ENCODE measurements at regions not wholly inside any gene's neighbourhood (a gene's known extent, or its start where the extent isn't known, plus 50 kb on each side); places are given as distances from the start of the nearest gene placed in this dataset.

GRCh38 chr5:165134155-165134554 lies 1628.7 kb downstream of the MAT2B start:
- TF ChIP-seq POLR2AphosphoS5 (IDR thresholded peaks at IDR 0.05; ENCODE audit: low read length) (no peak), ZBED1 (IDR thresholded peaks at IDR 0.05; ENCODE audit: borderline replicate concordance) (no peak), TAF1 (IDR thresholded peaks at IDR 0.05; ENCODE audit: borderline replicate concordance, low read depth, low read length) (no peak), CTCF (IDR thresholded peaks at IDR 0.05 in 2 of 3, conservative IDR thresholded peaks at IDR 0.05 in 1 of 3; ENCODE audit: control insufficient read depth in 2 of 3, extremely low read depth in 1 of 3, insufficient read depth in 1 of 3, low read depth in 3 of 3, low read length in 3 of 3) (no peak), MXI1 (IDR thresholded peaks at IDR 0.05; ENCODE audit: low read depth, low read length) (no peak)

Data from GM12878 (cell line).